ENCODE measurements at regions not wholly inside any gene's neighbourhood (a gene's known extent, or its start where the extent isn't known, plus 50 kb on each side); places are given as distances from the start of the nearest gene placed in this dataset.

DNA sequence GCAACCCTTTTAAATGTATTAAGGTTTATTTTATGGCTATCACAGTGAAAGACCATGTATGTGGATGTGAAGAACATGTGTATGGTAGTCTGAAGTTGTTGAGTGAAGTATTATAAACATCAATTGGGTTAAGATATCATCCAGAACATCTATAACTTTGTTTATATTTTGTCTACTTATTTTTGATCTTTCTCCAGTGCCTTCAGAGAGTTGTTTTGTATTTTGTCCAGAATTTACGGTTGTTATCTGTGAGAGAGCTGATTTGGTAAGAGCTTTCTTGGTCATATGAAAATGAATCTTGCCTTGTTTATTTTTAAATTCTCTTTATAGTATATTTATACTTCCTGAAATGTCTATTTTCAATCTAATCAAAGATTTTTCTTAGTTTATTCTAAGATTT lies 573.7 kb upstream of the POU3F3 start (continued):
- TF ChIP-seq GTF3A (CRISPR knock-in tag; conservative IDR thresholded peaks at IDR 0.05) (no peak), NR2F2 (IDR thresholded peaks at IDR 0.05; ENCODE audit: borderline replicate concordance, low read depth) (no peak), SALL1 (CRISPR knock-in tag; IDR thresholded peaks at IDR 0.05) (no peak)

DNA sequence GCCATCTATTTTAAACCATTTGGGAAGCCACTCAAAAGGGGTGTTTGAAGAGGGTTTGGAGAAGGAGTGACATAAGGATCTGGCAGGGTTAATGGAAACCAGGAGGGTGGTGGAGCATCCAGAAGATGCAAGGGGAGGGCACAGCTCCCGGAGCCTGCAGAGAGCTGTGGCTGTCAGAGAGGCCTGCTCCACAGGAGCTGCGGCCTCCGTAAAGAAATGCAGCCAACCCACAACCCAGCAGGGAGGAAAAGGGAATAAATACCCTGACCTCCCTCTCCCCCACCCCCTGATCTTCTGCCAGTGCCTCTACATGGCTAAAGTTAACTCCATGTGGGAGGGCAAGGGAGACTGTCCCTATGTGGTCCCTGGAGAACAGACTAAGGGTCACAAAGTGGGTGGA lies 567.1 kb upstream of the POU3F3 start:
- DNase-seq (ENCODE audit: low spot score) (no peak), ATAC-seq (peak; percentile 32; the same call in 1 of the 3 replicates), FAIRE-seq (no peak)
- POLR2A ChIA-PET = no interaction called here
- intact Hi-C loops (cut with micrococcal nuclease; ENCODE audit: unreplicated experiment) = no loop called here
- Histone ChIP-seq H2AFZ (ENCODE audit: low read length) (no peak overlapping the region), H3K9ac (ENCODE audit: insufficient read depth, low read depth, low read length) (no peak overlapping the region), H3K4me3 (replicated peaks in 1 of 3; ENCODE audit: insufficient read depth in 1 of 3, low read depth in 2 of 3, low read length in 3 of 3) (no peak overlapping the region), H4K20me1 (ENCODE audit: insufficient read depth, low read length) (no peaks in the 10 kb centered on the region), H3K4me1 (ENCODE audit: insufficient read depth, low read length) (peaks cover 6% of the 10 kb centered on the region; the same call in 1 of the 2 replicates), H3K27me3 (ENCODE audit: control insufficient read depth in 1 of 2, insufficient read depth in 2 of 2, low read length in 2 of 2) (no peaks in the 10 kb centered on the region), H3K4me2 (ENCODE audit: low read depth, low read length) (no peak overlapping the region), H3K27ac (ENCODE audit: extremely low read length, insufficient read depth, low read length) (no peak overlapping the region), H3K79me2 (ENCODE audit: insufficient read depth, low read length) (no peaks in the 10 kb centered on the region), H3K9me3 (ENCODE audit: low read length) (no peaks in the 10 kb centered on the region), H3K36me3 (replicated peaks in 1 of 2; ENCODE audit: control insufficient read depth in 1 of 2, insufficient read depth in 2 of 2, low read length in 2 of 2) (no peaks in the 10 kb centered on the region)
- in situ Hi-C loops (cut with HindIII; ENCODE audit: extremely low pct_ligation_motif_present, low pct_unique_long_range_greater_than_20kb) = no loop called here
- TF ChIP-seq KDM4B (CRISPR knock-in tag; IDR thresholded peaks at IDR 0.05) (no peak), TRIM24 (CRISPR knock-in tag; IDR thresholded peaks at IDR 0.05) (no peak), ZNF572 (CRISPR knock-in tag; IDR thresholded peaks at IDR 0.05) (no peak), CBFB (CRISPR knock-in tag; IDR thresholded peaks at IDR 0.05) (no peak), JDP2 (CRISPR knock-in tag; IDR thresholded peaks at IDR 0.05; ENCODE audit: borderline replicate concordance) (no peak), ELK4 (CRISPR knock-in tag; IDR thresholded peaks at IDR 0.05; ENCODE audit: borderline replicate concordance) (no peak), PHB2 (IDR thresholded peaks at IDR 0.05; ENCODE audit: partially characterized antibody) (no peak), SNAPC2 (CRISPR knock-in tag; IDR thresholded peaks at IDR 0.05) (no peak), KAT2B (IDR thresholded peaks at IDR 0.05; ENCODE audit: borderline replicate concordance, low read depth, low read length) (no peak), HES4 (CRISPR knock-in tag; IDR thresholded peaks at IDR 0.05; ENCODE audit: borderline replicate concordance) (no peak)
- TF ChIP-seq, protein P1, sequence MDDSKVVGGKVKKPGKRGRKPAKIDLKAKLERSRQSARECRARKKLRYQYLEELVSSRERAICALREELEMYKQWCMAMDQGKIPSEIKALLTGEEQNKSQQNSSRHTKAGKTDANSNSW (CRISPR knock-in tag; IDR thresholded peaks at IDR 0.05; ENCODE audit: borderline replicate concordance) = no peak
- WGBS (ENCODE audit: low lambda C conversion rate) = 10% methylated on average over 3 of the region's 3 CpGs
- BruUV-seq (replicated peaks) = no TSS peak
- CTCF ChIA-PET (ENCODE audit: low intra/inter-chr PET ratio, low total read pairs) = no interaction called here

Measured in HepG2 (cell line).